ENCODE measurements at regions not wholly inside any gene's neighbourhood (a gene's known extent, or its start where the extent isn't known, plus 50 kb on each side); places are given as distances from the start of the nearest gene placed in this dataset.

DNA sequence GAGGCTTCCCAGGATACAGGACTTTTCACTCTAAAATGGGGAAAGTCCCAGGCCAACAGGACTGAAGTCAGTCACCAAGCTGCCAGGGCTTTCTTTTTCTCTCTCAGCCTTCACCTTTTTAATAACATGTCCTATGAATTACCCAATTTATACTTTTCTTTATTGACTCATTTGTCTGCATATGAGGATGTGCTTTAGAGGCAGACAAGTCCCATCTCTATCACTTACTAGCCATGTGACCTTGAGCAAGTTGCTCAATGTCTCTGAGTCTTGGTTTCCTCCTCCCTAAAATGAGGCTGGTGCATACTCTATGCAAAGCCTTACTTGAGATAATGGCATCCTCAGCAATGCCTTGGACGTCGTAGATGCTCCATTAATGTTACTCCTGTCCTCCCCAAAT, 98.1 kb upstream of the TMPO start:
- H3K9me3 ChIP-seq (ENCODE audit: control extremely low read depth in 1 of 3, control insufficient read depth in 2 of 3, insufficient read depth in 1 of 3, low read length in 2 of 3) = no peaks in the 10 kb centered on the region
- H3K4me2 ChIP-seq (replicated peaks; ENCODE audit: low read depth, low read length, poor library complexity, severe bottlenecking) = no peak overlapping the region
- no peaks in the 10 kb centered on the region for H3K4me1 Mint-ChIP-seq
- intact Hi-C loops (cut with micrococcal nuclease) = no loop called here
- H3K36me3 ChIP-seq (replicated peaks in 1 of 2; ENCODE audit: control extremely low read depth in 1 of 2, control insufficient read depth in 1 of 2, extremely low read depth in 1 of 2, insufficient read depth in 2 of 2, low read length in 1 of 2) = no peaks in the 10 kb centered on the region
- no peaks in the 10 kb centered on the region for H3K4me1 ChIP-seq (ENCODE audit: control insufficient read depth in 2 of 2, insufficient read depth in 2 of 2, low read length in 2 of 2)
- DNase-seq = no peak
- CTCF ChIA-PET = interaction anchor here (1.3 kb wide), 1 partner anchor 17 kb away, joined by 3 read pairs; no protein-coding TSS in a partner anchor
- H3K27me3 Mint-ChIP-seq = peaks cover 11% of the 10 kb centered on the region
- no peaks in the 10 kb centered on the region for H3K9me3 Mint-ChIP-seq (ENCODE audit: insufficient read depth)
- H3K27ac ChIP-seq (ENCODE audit: low read length in 2 of 2) = no peak overlapping the region
- POLR2A ChIA-PET = no interaction called here
- H2AFZ ChIP-seq (ENCODE audit: insufficient read depth, low read depth, low read length, poor library complexity, severe bottlenecking) = no peak overlapping the region
- no peaks in the 10 kb centered on the region for H3K79me2 ChIP-seq (ENCODE audit: control insufficient read depth, insufficient read depth, low read length)
- TF ChIP-seq, protein P1, sequence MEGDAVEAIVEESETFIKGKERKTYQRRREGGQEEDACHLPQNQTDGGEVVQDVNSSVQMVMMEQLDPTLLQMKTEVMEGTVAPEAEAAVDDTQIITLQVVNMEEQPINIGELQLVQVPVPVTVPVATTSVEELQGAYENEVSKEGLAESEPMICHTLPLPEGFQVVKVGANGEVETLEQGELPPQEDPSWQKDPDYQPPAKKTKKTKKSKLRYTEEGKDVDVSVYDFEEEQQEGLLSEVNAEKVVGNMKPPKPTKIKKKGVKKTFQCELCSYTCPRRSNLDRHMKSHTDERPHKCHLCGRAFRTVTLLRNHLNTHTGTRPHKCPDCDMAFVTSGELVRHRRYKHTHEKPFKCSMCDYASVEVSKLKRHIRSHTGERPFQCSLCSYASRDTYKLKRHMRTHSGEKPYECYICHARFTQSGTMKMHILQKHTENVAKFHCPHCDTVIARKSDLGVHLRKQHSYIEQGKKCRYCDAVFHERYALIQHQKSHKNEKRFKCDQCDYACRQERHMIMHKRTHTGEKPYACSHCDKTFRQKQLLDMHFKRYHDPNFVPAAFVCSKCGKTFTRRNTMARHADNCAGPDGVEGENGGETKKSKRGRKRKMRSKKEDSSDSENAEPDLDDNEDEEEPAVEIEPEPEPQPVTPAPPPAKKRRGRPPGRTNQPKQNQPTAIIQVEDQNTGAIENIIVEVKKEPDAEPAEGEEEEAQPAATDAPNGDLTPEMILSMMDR (IDR thresholded peaks at IDR 0.05) = no peak
- TF ChIP-seq EZH2 (IDR thresholded peaks at IDR 0.05; ENCODE audit: borderline replicate concordance, insufficient read depth, low read depth, low read length, poor library complexity, severe bottlenecking) = no peak
- H3K4me3 ChIP-seq (ENCODE audit: control extremely low read depth in 1 of 5, extremely low read depth in 1 of 5, insufficient read depth in 1 of 5, low read depth in 2 of 5, low read length in 4 of 5) = no peak overlapping the region
- ATAC-seq (ENCODE audit: low read depth) = no peak
- WGBS (ENCODE audit: insufficient coverage) = 100% methylated on average over 2 of the region's 2 CpGs
- H3K27ac Mint-ChIP-seq = no peak overlapping the region
- H3K27me3 ChIP-seq (replicated peaks in 1 of 4; ENCODE audit: control extremely low read depth in 1 of 4, control insufficient read depth in 3 of 4, insufficient read depth in 4 of 4, low read length in 3 of 4) = no peaks in the 10 kb centered on the region
- no peak overlapping the region for H3K4me3 Mint-ChIP-seq
- H3K9ac ChIP-seq (ENCODE audit: low read length) = no peak overlapping the region
- H4K20me1 ChIP-seq (ENCODE audit: control insufficient read depth, insufficient read depth, low read length, poor library complexity, severe bottlenecking) = no peaks in the 10 kb centered on the region

DNA sequence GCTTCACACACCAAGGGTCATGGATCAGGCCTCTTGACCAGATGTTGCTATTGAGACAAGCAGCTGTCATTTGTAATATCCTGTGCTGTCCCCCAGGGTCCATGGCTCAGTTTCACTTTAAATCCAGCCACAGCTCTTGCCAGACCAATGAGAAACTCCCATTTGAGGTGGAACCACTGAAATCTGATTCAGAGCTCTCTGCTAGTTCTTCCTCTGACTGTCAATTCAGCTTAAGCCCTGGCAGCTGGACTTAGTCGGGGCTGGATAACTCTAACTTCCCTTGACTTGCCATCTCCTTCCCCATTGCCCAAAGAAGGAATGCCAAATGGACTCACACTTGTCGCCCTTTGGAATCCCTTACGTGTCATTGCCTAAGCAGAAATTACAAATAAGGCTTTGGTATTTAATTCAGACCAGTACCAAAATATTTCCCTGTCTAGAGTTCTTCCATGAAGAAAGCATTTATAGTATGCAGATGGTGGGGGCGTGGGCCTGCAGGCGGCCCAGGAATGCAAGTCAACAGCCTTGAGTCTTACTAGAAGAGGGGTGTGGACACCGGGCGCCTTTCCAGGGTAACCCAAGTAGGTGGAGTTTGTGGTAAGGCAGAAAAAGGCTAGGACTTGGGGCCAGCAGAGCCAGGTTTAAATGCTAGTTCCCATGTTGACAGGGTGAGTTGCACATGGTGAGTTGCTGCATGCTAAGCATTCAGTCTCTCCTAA, 96.9 kb upstream of the TMPO start:
- TF ChIP-seq, protein P1 (IDR thresholded peaks at IDR 0.05) = no peak
- TF ChIP-seq EZH2 (IDR thresholded peaks at IDR 0.05; ENCODE audit: borderline replicate concordance, insufficient read depth, low read depth, low read length, poor library complexity, severe bottlenecking) = no peak
- no peaks in the 10 kb centered on the region for H3K9me3 Mint-ChIP-seq (ENCODE audit: insufficient read depth)
- Histone ChIP-seq H3K9me3 (ENCODE audit: control extremely low read depth in 1 of 3, control insufficient read depth in 2 of 3, insufficient read depth in 1 of 3, low read length in 2 of 3) (no peaks in the 10 kb centered on the region), H4K20me1 (ENCODE audit: control insufficient read depth, insufficient read depth, low read length, poor library complexity, severe bottlenecking) (no peaks in the 10 kb centered on the region), H3K4me3 (ENCODE audit: control extremely low read depth in 1 of 5, extremely low read depth in 1 of 5, insufficient read depth in 1 of 5, low read depth in 2 of 5, low read length in 4 of 5) (no peak overlapping the region), H3K4me1 (ENCODE audit: control insufficient read depth in 2 of 2, insufficient read depth in 2 of 2, low read length in 2 of 2) (no peaks in the 10 kb centered on the region), H3K27ac (ENCODE audit: low read length in 2 of 2) (no peak overlapping the region), H3K36me3 (replicated peaks in 1 of 2; ENCODE audit: control extremely low read depth in 1 of 2, control insufficient read depth in 1 of 2, extremely low read depth in 1 of 2, insufficient read depth in 2 of 2, low read length in 1 of 2) (no peaks in the 10 kb centered on the region), H2AFZ (ENCODE audit: insufficient read depth, low read depth, low read length, poor library complexity, severe bottlenecking) (no peak overlapping the region), H3K27me3 (replicated peaks in 1 of 4; ENCODE audit: control extremely low read depth in 1 of 4, control insufficient read depth in 3 of 4, insufficient read depth in 4 of 4, low read length in 3 of 4) (no peaks in the 10 kb centered on the region), H3K79me2 (ENCODE audit: control insufficient read depth, insufficient read depth, low read length) (no peaks in the 10 kb centered on the region), H3K9ac (ENCODE audit: low read length) (no peak overlapping the region), H3K4me2 (replicated peaks; ENCODE audit: low read depth, low read length, poor library complexity, severe bottlenecking) (no peak overlapping the region)
- peaks cover 11% of the 10 kb centered on the region for H3K27me3 Mint-ChIP-seq
- no peak overlapping the region for H3K4me3 Mint-ChIP-seq
- intact Hi-C loops (cut with micrococcal nuclease) = no loop called here
- 39% methylated on average over 5 of the region's 7 CpGs for WGBS (ENCODE audit: insufficient coverage)
- ChIA-PET CTCF (no interaction called here), POLR2A (no interaction called here)
- no peaks in the 10 kb centered on the region for H3K4me1 Mint-ChIP-seq
- H3K27ac Mint-ChIP-seq = no peak overlapping the region
- no peak for DNase-seq
- no peak for ATAC-seq (ENCODE audit: low read depth)
